ENCODE measurements at regions not wholly inside any gene's neighbourhood (a gene's known extent, or its start where the extent isn't known, plus 50 kb on each side); places are given as distances from the start of the nearest gene placed in this dataset.

DNA sequence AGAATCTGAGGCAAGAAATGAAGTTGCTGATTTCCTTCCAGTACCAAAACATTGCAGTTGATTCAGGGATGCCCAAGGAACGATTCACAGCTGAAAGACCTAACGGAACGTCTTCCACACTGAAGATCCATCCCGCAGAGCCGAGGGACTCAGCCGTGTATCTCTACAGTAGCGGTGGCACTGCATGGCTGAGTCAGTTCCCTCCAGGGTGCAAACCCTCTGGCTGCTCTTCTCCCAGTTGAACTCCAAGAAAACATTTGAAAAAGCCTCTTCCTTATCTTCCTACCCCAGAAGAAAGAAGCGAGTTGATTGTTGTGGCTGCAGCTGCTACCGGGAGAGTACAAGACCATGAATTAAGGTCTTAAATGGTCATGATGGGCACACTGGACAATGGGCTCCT is 147.1 kb upstream of the PRSS1 start:
- TF ChIP-seq EZH2 (IDR thresholded peaks at IDR 0.05): no peak
- TF ChIP-seq POLR2AphosphoS5 (IDR thresholded peaks at IDR 0.05; ENCODE audit: borderline replicate concordance, low read depth, low read length): no peak
- TF ChIP-seq FOXP2 (optimal IDR thresholded peaks at IDR 0.05; ENCODE audit: control extremely low read depth, extremely low read length, insufficient read depth): no peak

Data from SK-N-MC (cell line).